AG08396 (cell line): ENCODE measurements at regions not wholly inside any gene's neighbourhood (a gene's known extent, or its start where the extent isn't known, plus 50 kb on each side); places are given as distances from the start of the nearest gene placed in this dataset.
A peak's percentile ranks its signal among the peaks of the same experiment; 100 is the strongest.
"Not testable (repeated sequence)": the region's sequence is repeated elsewhere in the genome, so short reads cannot be mapped to it uniquely, and the experiment has no call there.

Experiments used
- DNase-seq: peaks from one replicate; pipeline ENCODE4 v3.0.0; 2012; ENCODE audit warnings: low spot score, mixed read lengths

- DNase-seq: peak; percentile 85
Measured at GRCh38 chr15:100721758-100722550, 119.6 kb downstream of the ASB7 start.

- DNase-seq: no peak
Measured at GRCh38 chr15:100722551-100723314, 120.3 kb downstream of the ASB7 start.

GRCh38 chr15:100723315-100723801, 121.0 kb downstream of the ASB7 start:
- DNase-seq: no peak

- DNase-seq: peak; percentile 46
Measured at GRCh38 chr15:100725121-100726069, 123.0 kb downstream of the ASB7 start.

GRCh38 chr15:100726070-100726420, 123.7 kb downstream of the ASB7 start:
- DNase-seq: no peak

- no peak for DNase-seq
Measured at GRCh38 chr15:100726421-100727190, 124.2 kb downstream of the ASB7 start.

GRCh38 chr15:100727291-100727851, 125.0 kb downstream of the ASB7 start:
- no peak for DNase-seq

GRCh38 chr15:100728371-100729201, 126.2 kb downstream of the ASB7 start:
- no peak for DNase-seq

- DNase-seq: no peak
Measured at GRCh38 chr15:100729461-100729860, 127.1 kb downstream of the ASB7 start.

GRCh38 chr15:100730129-100730528, 127.7 kb downstream of the ASB7 start:
- DNase-seq: no peak

GRCh38 chr15:100730655-100731266, 128.4 kb downstream of the ASB7 start:
- DNase-seq: no peak

GRCh38 chr15:100731267-100732152, 129.1 kb downstream of the ASB7 start:
- no peak for DNase-seq

- no peak for DNase-seq
Measured at GRCh38 chr15:100732211-100733055, 130.0 kb downstream of the ASB7 start.

GRCh38 chr15:100733101-100733842, 130.9 kb downstream of the ASB7 start:
- peak; percentile 58 for DNase-seq

GRCh38 chr15:100733843-100734185, 131.4 kb downstream of the ASB7 start:
- DNase-seq: not testable (repeated sequence)

GRCh38 chr15:100734586-100734985, 132.2 kb downstream of the ASB7 start:
- no peak for DNase-seq
